HCT116 (cell line): ENCODE measurements at regions not wholly inside any gene's neighbourhood (a gene's known extent, or its start where the extent isn't known, plus 50 kb on each side); places are given as distances from the start of the nearest gene placed in this dataset.

Experiments used
- ATAC-seq: fragments of 200-7000 bp; cut with Tn5 transposase; 2 replicates; pipeline ENCODE4 v1.9.1; 2020; ENCODE audit warnings: mild to moderate bottlenecking, moderate library complexity
- BruUV-seq: library from RNA; stranded (reverse); fragments of 400-500 nt; replicated peaks from 2 replicates; lab custom pipeline; 2021; lab: Mats Ljungman, UMichigan
- CTCF ChIA-PET: fragments of 300-600 bp; sonication (Branson Sonifier 250); formaldehyde crosslinking; loops from one replicate; lab custom pipeline; 2021; ENCODE audit warnings: antibody characterized with exemption; lab: Charles Lee
- POLR2A ChIA-PET: fragments of 300-600, 350-600 bp; sonication (Branson Sonifier 250); formaldehyde crosslinking; loops from one replicate; lab custom pipeline; 2021; ENCODE audit warnings: antibody characterized with exemption; lab: Charles Lee
- RAD21 ChIA-PET, 2 experiments: fragments of 300-600 bp; sonication (Branson Sonifier 250); formaldehyde crosslinking; loops; one replicate each; lab custom pipeline; 2023; ENCODE audit warnings: low total read pairs in 2 of 2; ENCODE audit not compliant: uncharacterized antibody in 2 of 2, unreplicated experiment in 2 of 2, low non-redundant PET in 1 of 2; lab: Charles Lee
- DNase-seq: peaks from one replicate; pipeline ENCODE4 v3.0.0-alpha.2; 2010; ENCODE audit warnings: low read depth, low spot score
- H2AFZ ChIP-seq: fragments of 200-600 bp; shearing (Covaris generic), sonication (generic); 2 replicates; pipeline ENCODE4 v1.6.1; 2017; ENCODE audit warnings: low read depth, mixed run types, mixed read lengths, antibody characterized with exemption, low read length; ENCODE audit not compliant: poor library complexity, severe bottlenecking
- H3K27ac ChIP-seq: 2 replicates; pipeline ENCODE4 v1.5.1; 2012; ENCODE audit warnings: low read depth, low read length
- H3K27me3 ChIP-seq: fragments of 200-600 bp; sonication (generic); 2 replicates; pipeline ENCODE4 v1.6.1; 2016; ENCODE audit warnings: mixed run types, low read length, mixed read lengths; ENCODE audit not compliant: insufficient read depth
- H3K36me3 ChIP-seq, 2 experiments: fragments of 200-500 bp in 1 of 2; fragments of 200-600 bp in 1 of 2; sonication (Bioruptor generic) in 1 of 2; sonication (generic) in 1 of 2; 2 replicates each; pipeline versions ENCODE4 v1.5.1 to v1.6.1; 2014 to 2016; ENCODE audit warnings: low read length in 2 of 2, inconsistent platforms in 1 of 2, mixed read lengths in 1 of 2, mixed run types in 1 of 2; ENCODE audit not compliant: insufficient read depth in 2 of 2, control insufficient read depth in 1 of 2
- H3K4me1 ChIP-seq, 2 experiments: fragments of 200-600 bp in 1 of 2; sonication (generic) in 1 of 2; 2 replicates each; pipeline versions ENCODE4 v1.5.1 to v1.6.1; 2012 to 2017; ENCODE audit warnings: low read length in 2 of 2, inconsistent platforms in 1 of 2, mild to moderate bottlenecking in 1 of 2, mixed read lengths in 1 of 2, mixed run types in 1 of 2, moderate library complexity in 1 of 2; ENCODE audit not compliant: insufficient read depth in 2 of 2, control insufficient read depth in 1 of 2
- H3K4me2 ChIP-seq: fragments of 200-600 bp; sonication (generic); 2 replicates; pipeline ENCODE4 v1.6.1; 2017; ENCODE audit warnings: mixed run types, low read length, mixed read lengths
- H3K4me3 ChIP-seq, 2 experiments: fragments of 200-600 bp in 1 of 2; sonication (generic) in 1 of 2; replicated peaks in 1 of 2; 2 replicates each; pipeline ENCODE4 v1.5.1; 2011 to 2016; ENCODE audit warnings: low read length in 2 of 2, control low read depth in 1 of 2, low read depth in 1 of 2, mild to moderate bottlenecking in 1 of 2, mixed read lengths in 1 of 2, mixed run types in 1 of 2
- H3K79me2 ChIP-seq: fragments of 200-600 bp; sonication (generic); 2 replicates; pipeline ENCODE4 v1.6.1; 2017; ENCODE audit warnings: mild to moderate bottlenecking, mixed run types, low read length, moderate library complexity, mixed read lengths; ENCODE audit not compliant: insufficient read depth
- H3K9ac ChIP-seq: fragments of 200-600 bp; sonication (generic); 2 replicates; pipeline ENCODE4 v1.6.1; 2016; ENCODE audit warnings: low read length, mixed read lengths
- H3K9me2 ChIP-seq: fragments of 200-600 bp; sonication (generic), shearing (Covaris generic); 2 replicates; pipeline ENCODE4 v1.6.1; 2017; ENCODE audit warnings: mixed run types, mild to moderate bottlenecking, moderate library complexity; ENCODE audit not compliant: insufficient read depth
- H3K9me3 ChIP-seq, 2 experiments: fragments of 200-500 bp in 1 of 2; fragments of 200-600 bp in 1 of 2; sonication (Bioruptor generic) in 1 of 2; sonication (generic) in 1 of 2; 2 replicates each; pipeline ENCODE4 v1.6.1; 2014 to 2017; ENCODE audit warnings: low read length in 2 of 2, mixed read lengths in 2 of 2, inconsistent platforms in 1 of 2, low read depth in 1 of 2, mild to moderate bottlenecking in 1 of 2, mixed run types in 1 of 2, moderate library complexity in 1 of 2; ENCODE audit not compliant: control insufficient read depth in 1 of 2, insufficient read depth in 1 of 2
- H4K20me1 ChIP-seq: fragments of 200-600 bp; sonication (generic), shearing (Covaris generic); 2 replicates; pipeline ENCODE4 v1.6.1; 2017; ENCODE audit warnings: mixed run types, mild to moderate bottlenecking, moderate library complexity; ENCODE audit not compliant: insufficient read depth
- CEBPB ChIP-seq: IDR thresholded peaks from 2 replicates; pipeline ENCODE4 v1.6.1; 2012; ENCODE audit warnings: low read depth
- EZH2 ChIP-seq: fragments of 200-600 bp; sonication (generic); IDR thresholded peaks from 2 replicates; pipeline ENCODE4 v1.6.1; 2017; ENCODE audit warnings: antibody characterized with exemption, mixed run types
- EZH2phosphoT487 ChIP-seq: fragments of 200-600 bp; IDR thresholded peaks from 2 replicates; pipeline ENCODE4 v1.6.1; 2018; ENCODE audit warnings: antibody characterized with exemption, borderline replicate concordance
- FOSL1 ChIP-seq: IDR thresholded peaks from 2 replicates; pipeline ENCODE4 v1.6.1; 2012; ENCODE audit warnings: low read depth
- JUND ChIP-seq: IDR thresholded peaks from 2 replicates; pipeline ENCODE4 v1.6.1; 2012
- POLR2A ChIP-seq: IDR thresholded peaks from 2 replicates; pipeline ENCODE4 v1.7.0; 2011; ENCODE audit warnings: borderline replicate concordance; ENCODE audit not compliant: insufficient read depth, insufficient read length; ENCODE audit errors: extremely low read depth
- POLR2AphosphoS5 ChIP-seq: IDR thresholded peaks from 2 replicates; pipeline ENCODE4 v1.6.1; 2011; ENCODE audit warnings: mild to moderate bottlenecking, low read depth, low read length, moderate library complexity
- SIN3A ChIP-seq: IDR thresholded peaks from 2 replicates; pipeline ENCODE4 v1.6.1; 2012; ENCODE audit warnings: low read depth
- YY1 ChIP-seq: IDR thresholded peaks from 2 replicates; pipeline ENCODE4 v1.6.1; 2011; ENCODE audit warnings: low read length, low read depth, moderate library complexity, mild to moderate bottlenecking; ENCODE audit not compliant: insufficient replicate concordance; ENCODE audit errors: extremely low read depth
- ZFX ChIP-seq: fragments of 450-650 bp; IDR thresholded peaks from 2 replicates; pipeline ENCODE4 v1.6.1; 2017
- intact Hi-C: fragments of 100-400 bp; cut with micrococcal nuclease; formaldehyde crosslinking; loops from 2 replicates; pipeline ENCODE4 v1.10.0; 2022
- TF ChIP-seq, protein P1 (sequence below): IDR thresholded peaks from 2 replicates; pipeline ENCODE4 v1.6.1; 2012
- TF ChIP-seq, protein P2 (sequence below), 3 experiments: fragments of 200-600 bp in 1 of 3; sonication (generic) in 1 of 3; IDR thresholded peaks in 2 of 3; conservative IDR thresholded peaks in 1 of 3; 2 replicates each; pipeline ENCODE4 v1.5.1; 2012 to 2017; ENCODE audit warnings: low read depth in 2 of 3, low read length in 2 of 3, antibody characterized with exemption in 1 of 3, borderline replicate concordance in 1 of 3, control low read depth in 1 of 3, mild to moderate bottlenecking in 1 of 3, mixed read lengths in 1 of 3, mixed run types in 1 of 3, moderate library complexity in 1 of 3; ENCODE audit not compliant: insufficient read depth in 1 of 3
- TF ChIP-seq, protein P3 (sequence below): IDR thresholded peaks from 2 replicates; pipeline ENCODE4 v1.6.1; 2012; ENCODE audit warnings: low read depth

DNA sequence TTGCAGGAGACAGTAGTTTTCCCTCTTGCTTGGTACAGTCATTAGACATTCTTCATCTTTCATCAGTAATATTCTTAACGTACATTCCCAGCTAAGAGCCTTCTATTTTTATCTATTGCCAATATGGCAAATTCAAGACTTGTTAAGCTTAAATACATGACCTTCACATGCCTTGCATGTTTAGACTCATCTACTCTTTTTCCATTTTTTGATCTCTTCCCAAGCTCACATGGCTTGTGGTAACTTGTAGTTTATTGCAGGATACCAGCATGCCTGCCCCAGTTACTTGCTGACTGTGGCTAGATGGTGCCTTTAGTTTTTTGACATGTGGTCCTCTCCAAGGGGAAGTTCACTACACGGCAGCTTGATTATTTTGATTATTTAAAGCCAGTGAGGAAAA is 729.0 kb downstream of the SLC6A15 start:
- Histone ChIP-seq H3K79me2 (no peaks in the 10 kb centered on the region), H3K4me1 (no peaks in the 10 kb centered on the region), H4K20me1 (no peaks in the 10 kb centered on the region), H3K4me2 (no peak overlapping the region), H2AFZ (no peak overlapping the region), H3K27me3 (no peaks in the 10 kb centered on the region), H3K4me3 (no peak overlapping the region), H3K36me3 (no peaks in the 10 kb centered on the region), H3K9me2 (no peaks in the 10 kb centered on the region), H3K9me3 (no peaks in the 10 kb centered on the region), H3K27ac (no peak overlapping the region), H3K9ac (no peak overlapping the region)
- intact Hi-C loops = no loop called here
- ChIA-PET CTCF (no interaction called here), RAD21 (no interaction called here), POLR2A (no interaction called here)
- TF ChIP-seq, protein P1, sequence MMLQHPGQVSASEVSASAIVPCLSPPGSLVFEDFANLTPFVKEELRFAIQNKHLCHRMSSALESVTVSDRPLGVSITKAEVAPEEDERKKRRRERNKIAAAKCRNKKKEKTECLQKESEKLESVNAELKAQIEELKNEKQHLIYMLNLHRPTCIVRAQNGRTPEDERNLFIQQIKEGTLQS = no peak
- TF ChIP-seq YY1 (no peak), JUND (no peak), POLR2A (no peak), ZFX (no peak), CEBPB (no peak), POLR2AphosphoS5 (no peak), EZH2 (no peak), SIN3A (no peak), FOSL1 (no peak), EZH2phosphoT487 (no peak)
- TF ChIP-seq, protein P2, sequence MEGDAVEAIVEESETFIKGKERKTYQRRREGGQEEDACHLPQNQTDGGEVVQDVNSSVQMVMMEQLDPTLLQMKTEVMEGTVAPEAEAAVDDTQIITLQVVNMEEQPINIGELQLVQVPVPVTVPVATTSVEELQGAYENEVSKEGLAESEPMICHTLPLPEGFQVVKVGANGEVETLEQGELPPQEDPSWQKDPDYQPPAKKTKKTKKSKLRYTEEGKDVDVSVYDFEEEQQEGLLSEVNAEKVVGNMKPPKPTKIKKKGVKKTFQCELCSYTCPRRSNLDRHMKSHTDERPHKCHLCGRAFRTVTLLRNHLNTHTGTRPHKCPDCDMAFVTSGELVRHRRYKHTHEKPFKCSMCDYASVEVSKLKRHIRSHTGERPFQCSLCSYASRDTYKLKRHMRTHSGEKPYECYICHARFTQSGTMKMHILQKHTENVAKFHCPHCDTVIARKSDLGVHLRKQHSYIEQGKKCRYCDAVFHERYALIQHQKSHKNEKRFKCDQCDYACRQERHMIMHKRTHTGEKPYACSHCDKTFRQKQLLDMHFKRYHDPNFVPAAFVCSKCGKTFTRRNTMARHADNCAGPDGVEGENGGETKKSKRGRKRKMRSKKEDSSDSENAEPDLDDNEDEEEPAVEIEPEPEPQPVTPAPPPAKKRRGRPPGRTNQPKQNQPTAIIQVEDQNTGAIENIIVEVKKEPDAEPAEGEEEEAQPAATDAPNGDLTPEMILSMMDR (IDR thresholded peaks at IDR 0.05 in 2 of 3, conservative IDR thresholded peaks at IDR 0.05 in 1 of 3; ENCODE audit: borderline replicate concordance in 1 of 3, insufficient read depth in 1 of 3, low read depth in 2 of 3, low read length in 2 of 3) = no peak
- TF ChIP-seq, protein P3, sequence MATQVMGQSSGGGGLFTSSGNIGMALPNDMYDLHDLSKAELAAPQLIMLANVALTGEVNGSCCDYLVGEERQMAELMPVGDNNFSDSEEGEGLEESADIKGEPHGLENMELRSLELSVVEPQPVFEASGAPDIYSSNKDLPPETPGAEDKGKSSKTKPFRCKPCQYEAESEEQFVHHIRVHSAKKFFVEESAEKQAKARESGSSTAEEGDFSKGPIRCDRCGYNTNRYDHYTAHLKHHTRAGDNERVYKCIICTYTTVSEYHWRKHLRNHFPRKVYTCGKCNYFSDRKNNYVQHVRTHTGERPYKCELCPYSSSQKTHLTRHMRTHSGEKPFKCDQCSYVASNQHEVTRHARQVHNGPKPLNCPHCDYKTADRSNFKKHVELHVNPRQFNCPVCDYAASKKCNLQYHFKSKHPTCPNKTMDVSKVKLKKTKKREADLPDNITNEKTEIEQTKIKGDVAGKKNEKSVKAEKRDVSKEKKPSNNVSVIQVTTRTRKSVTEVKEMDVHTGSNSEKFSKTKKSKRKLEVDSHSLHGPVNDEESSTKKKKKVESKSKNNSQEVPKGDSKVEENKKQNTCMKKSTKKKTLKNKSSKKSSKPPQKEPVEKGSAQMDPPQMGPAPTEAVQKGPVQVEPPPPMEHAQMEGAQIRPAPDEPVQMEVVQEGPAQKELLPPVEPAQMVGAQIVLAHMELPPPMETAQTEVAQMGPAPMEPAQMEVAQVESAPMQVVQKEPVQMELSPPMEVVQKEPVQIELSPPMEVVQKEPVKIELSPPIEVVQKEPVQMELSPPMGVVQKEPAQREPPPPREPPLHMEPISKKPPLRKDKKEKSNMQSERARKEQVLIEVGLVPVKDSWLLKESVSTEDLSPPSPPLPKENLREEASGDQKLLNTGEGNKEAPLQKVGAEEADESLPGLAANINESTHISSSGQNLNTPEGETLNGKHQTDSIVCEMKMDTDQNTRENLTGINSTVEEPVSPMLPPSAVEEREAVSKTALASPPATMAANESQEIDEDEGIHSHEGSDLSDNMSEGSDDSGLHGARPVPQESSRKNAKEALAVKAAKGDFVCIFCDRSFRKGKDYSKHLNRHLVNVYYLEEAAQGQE = no peak
- no peak for DNase-seq
- no peak for ATAC-seq
- no TSS peak for BruUV-seq
